ENCODE measurements at regions not wholly inside any gene's neighbourhood (a gene's known extent, or its start where the extent isn't known, plus 50 kb on each side); places are given as distances from the start of the nearest gene placed in this dataset.

DNA sequence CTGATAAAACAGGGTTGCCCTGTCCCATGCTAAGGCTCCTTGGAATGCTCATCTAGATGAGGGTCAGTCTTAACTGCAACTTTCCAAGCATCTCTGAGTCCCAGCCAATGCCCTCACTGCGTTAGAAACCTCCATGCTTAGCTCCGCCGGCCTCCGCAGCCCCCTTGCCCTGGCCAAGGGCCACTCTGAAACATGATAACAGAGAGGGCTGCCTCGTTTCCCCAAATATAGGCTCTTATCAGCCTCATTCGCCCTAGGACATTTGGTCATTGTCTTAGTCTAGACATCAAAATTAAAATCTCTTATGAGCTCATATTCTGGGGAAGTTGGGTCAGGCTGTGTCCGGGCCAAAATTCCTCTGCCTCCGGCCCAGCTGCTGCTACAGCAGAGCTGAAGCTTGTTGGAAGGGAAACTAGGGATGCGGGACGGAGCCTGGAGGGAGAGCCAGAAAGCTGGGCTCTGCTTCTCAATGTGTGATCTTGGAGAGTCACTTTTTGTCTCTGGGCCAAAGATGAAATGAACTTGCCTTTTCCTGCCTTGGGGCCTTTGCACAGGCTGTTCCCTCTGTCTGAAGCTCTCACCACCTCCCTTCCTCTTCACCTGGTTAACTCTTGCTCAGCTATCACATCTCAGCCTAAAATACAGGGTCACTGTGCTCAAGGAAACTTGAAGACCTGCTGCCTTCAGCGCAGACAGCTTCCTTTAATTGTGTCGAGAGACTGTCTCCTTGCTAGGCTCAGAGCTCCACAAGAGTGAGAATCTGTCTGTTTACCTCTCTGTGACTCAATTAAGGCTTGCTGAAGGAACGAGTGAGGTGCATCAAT lies 191.3 kb downstream of the RGS3 start:
- Histone ChIP-seq H3K4me1 (ENCODE audit: control insufficient read depth, insufficient read depth, low read length, poor library complexity, severe bottlenecking) (peaks cover 46% of the 10 kb centered on the region), H3K4me3 (ENCODE audit: extremely low read depth, insufficient read depth, low read length, poor library complexity, severe bottlenecking) (no peak overlapping the region)
- WGBS, 2 experiments (ENCODE audit: insufficient coverage in 2 of 2), result 85 to 87% methylated on average over 10 to 11 of the region's 13 CpGs

GRCh38 chr9:113656771-113657670 lies 193.5 kb downstream of the RGS3 start:
- Histone ChIP-seq H3K9me3 (ENCODE audit: control insufficient read depth, low read length) (no peaks in the 10 kb centered on the region), H3K4me3 (ENCODE audit: extremely low read depth, insufficient read depth, low read length, poor library complexity, severe bottlenecking) (no peak overlapping the region), H3K27ac (ENCODE audit: low read depth, low read length, severe bottlenecking) (no peak overlapping the region), H3K4me1 (ENCODE audit: control insufficient read depth, insufficient read depth, low read length, poor library complexity, severe bottlenecking) (peaks cover 33% of the 10 kb centered on the region), H3K36me3 (ENCODE audit: control insufficient read depth, insufficient read depth, low read length) (no peaks in the 10 kb centered on the region)
- 87 to 88% methylated on average over 19 of the region's 21 CpGs for WGBS, 2 experiments (ENCODE audit: insufficient coverage in 2 of 2)

More for the DNA sequence above, 191.3 kb downstream of the RGS3 start:
- no peaks in the 10 kb centered on the region for H3K36me3 ChIP-seq (ENCODE audit: control insufficient read depth, insufficient read depth, low read length)
- H3K27ac ChIP-seq (ENCODE audit: low read depth, low read length, severe bottlenecking), result no peak overlapping the region
- no peaks in the 10 kb centered on the region for H3K9me3 ChIP-seq (ENCODE audit: control insufficient read depth, low read length)

- H3K27ac ChIP-seq (ENCODE audit: low read depth, low read length, severe bottlenecking), result no peak overlapping the region
- 36 to 44% methylated on average over 8 to 13 of the region's 14 CpGs for WGBS, 2 experiments (ENCODE audit: insufficient coverage in 2 of 2)
- peaks cover 33% of the 10 kb centered on the region for H3K4me1 ChIP-seq (ENCODE audit: control insufficient read depth, insufficient read depth, low read length, poor library complexity, severe bottlenecking)
- no peak overlapping the region for H3K4me3 ChIP-seq (ENCODE audit: extremely low read depth, insufficient read depth, low read length, poor library complexity, severe bottlenecking)
- H3K36me3 ChIP-seq (ENCODE audit: control insufficient read depth, insufficient read depth, low read length), result no peaks in the 10 kb centered on the region
- no peaks in the 10 kb centered on the region for H3K9me3 ChIP-seq (ENCODE audit: control insufficient read depth, low read length)
These were observed 194.4 kb downstream of the RGS3 start for GRCh38 chr9:113657765-113658544.

- Histone ChIP-seq H3K36me3 (ENCODE audit: control insufficient read depth, insufficient read depth, low read length) (no peaks in the 10 kb centered on the region), H3K4me3 (ENCODE audit: extremely low read depth, insufficient read depth, low read length, poor library complexity, severe bottlenecking) (no peak overlapping the region), H3K9me3 (ENCODE audit: control insufficient read depth, low read length) (no peaks in the 10 kb centered on the region), H3K27ac (ENCODE audit: low read depth, low read length, severe bottlenecking) (peak overlapping the region; percentile 23), H3K4me1 (ENCODE audit: control insufficient read depth, insufficient read depth, low read length, poor library complexity, severe bottlenecking) (peaks cover 33% of the 10 kb centered on the region)
- WGBS, 2 experiments (ENCODE audit: insufficient coverage in 2 of 2), result 100% methylated on average over 1 to 2 of the region's 3 CpGs
These were observed 195.0 kb downstream of the RGS3 start for GRCh38 chr9:113658545-113658895.

- Histone ChIP-seq H3K27ac (ENCODE audit: low read depth, low read length, severe bottlenecking) (peak overlapping the region; percentile 23), H3K4me3 (ENCODE audit: extremely low read depth, insufficient read depth, low read length, poor library complexity, severe bottlenecking) (no peak overlapping the region), H3K9me3 (ENCODE audit: control insufficient read depth, low read length) (no peaks in the 10 kb centered on the region), H3K4me1 (ENCODE audit: control insufficient read depth, insufficient read depth, low read length, poor library complexity, severe bottlenecking) (peaks cover 33% of the 10 kb centered on the region), H3K36me3 (ENCODE audit: control insufficient read depth, insufficient read depth, low read length) (no peaks in the 10 kb centered on the region)
- WGBS, 2 experiments (ENCODE audit: insufficient coverage in 2 of 2), result 86 to 92% methylated on average over 3 of the region's 3 CpGs
These were observed 195.5 kb downstream of the RGS3 start for GRCh38 chr9:113659039-113659438.

GRCh38 chr9:113659740-113660139 lies 196.2 kb downstream of the RGS3 start:
- WGBS, 2 experiments (ENCODE audit: insufficient coverage in 2 of 2), result 92 to 100% methylated on average over 2 to 3 of the region's 3 CpGs
- H3K36me3 ChIP-seq (ENCODE audit: control insufficient read depth, insufficient read depth, low read length), result no peaks in the 10 kb centered on the region
- no peaks in the 10 kb centered on the region for H3K9me3 ChIP-seq (ENCODE audit: control insufficient read depth, low read length)
- H3K4me1 ChIP-seq (ENCODE audit: control insufficient read depth, insufficient read depth, low read length, poor library complexity, severe bottlenecking), result peaks cover 29% of the 10 kb centered on the region
- H3K27ac ChIP-seq (ENCODE audit: low read depth, low read length, severe bottlenecking), result no peak overlapping the region
- H3K4me3 ChIP-seq (ENCODE audit: extremely low read depth, insufficient read depth, low read length, poor library complexity, severe bottlenecking), result no peak overlapping the region

DNA sequence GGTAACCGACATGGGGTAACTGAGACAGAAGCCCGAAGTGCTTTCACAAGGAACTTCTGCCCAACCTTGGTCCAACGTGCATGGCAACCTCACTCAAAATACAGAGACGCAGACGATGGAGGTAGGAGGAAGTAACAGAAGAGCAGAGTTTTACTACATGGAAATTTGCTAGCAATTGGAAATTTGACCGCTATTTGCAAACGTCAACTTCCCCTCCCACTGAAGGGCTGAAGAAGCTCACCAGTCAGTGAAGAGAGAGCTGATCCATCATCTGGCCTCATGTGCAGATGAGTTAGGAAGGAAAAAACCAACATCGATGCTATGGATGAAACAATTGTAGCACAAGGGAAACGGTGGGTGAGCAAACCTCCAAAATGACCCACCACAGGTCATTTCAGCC lies 196.7 kb downstream of the RGS3 start:
- Histone ChIP-seq H3K4me1 (ENCODE audit: control insufficient read depth, insufficient read depth, low read length, poor library complexity, severe bottlenecking) (peaks cover 25% of the 10 kb centered on the region), H3K36me3 (ENCODE audit: control insufficient read depth, insufficient read depth, low read length) (no peaks in the 10 kb centered on the region), H3K27ac (ENCODE audit: low read depth, low read length, severe bottlenecking) (no peak overlapping the region), H3K4me3 (ENCODE audit: extremely low read depth, insufficient read depth, low read length, poor library complexity, severe bottlenecking) (no peak overlapping the region), H3K9me3 (ENCODE audit: control insufficient read depth, low read length) (no peaks in the 10 kb centered on the region)
- 87 to 93% methylated on average over 6 to 7 of the region's 9 CpGs for WGBS, 2 experiments (ENCODE audit: insufficient coverage in 2 of 2)

GRCh38 chr9:113661074-113661473 lies 197.5 kb downstream of the RGS3 start:
- 100% methylated on average over 1 to 5 of the region's 7 CpGs for WGBS, 2 experiments (ENCODE audit: insufficient coverage in 2 of 2)
- H3K4me3 ChIP-seq (ENCODE audit: extremely low read depth, insufficient read depth, low read length, poor library complexity, severe bottlenecking), result no peak overlapping the region
- H3K4me1 ChIP-seq (ENCODE audit: control insufficient read depth, insufficient read depth, low read length, poor library complexity, severe bottlenecking), result peaks cover 23% of the 10 kb centered on the region
- no peak overlapping the region for H3K27ac ChIP-seq (ENCODE audit: low read depth, low read length, severe bottlenecking)
- no peaks in the 10 kb centered on the region for H3K36me3 ChIP-seq (ENCODE audit: control insufficient read depth, insufficient read depth, low read length)
- no peaks in the 10 kb centered on the region for H3K9me3 ChIP-seq (ENCODE audit: control insufficient read depth, low read length)

DNA sequence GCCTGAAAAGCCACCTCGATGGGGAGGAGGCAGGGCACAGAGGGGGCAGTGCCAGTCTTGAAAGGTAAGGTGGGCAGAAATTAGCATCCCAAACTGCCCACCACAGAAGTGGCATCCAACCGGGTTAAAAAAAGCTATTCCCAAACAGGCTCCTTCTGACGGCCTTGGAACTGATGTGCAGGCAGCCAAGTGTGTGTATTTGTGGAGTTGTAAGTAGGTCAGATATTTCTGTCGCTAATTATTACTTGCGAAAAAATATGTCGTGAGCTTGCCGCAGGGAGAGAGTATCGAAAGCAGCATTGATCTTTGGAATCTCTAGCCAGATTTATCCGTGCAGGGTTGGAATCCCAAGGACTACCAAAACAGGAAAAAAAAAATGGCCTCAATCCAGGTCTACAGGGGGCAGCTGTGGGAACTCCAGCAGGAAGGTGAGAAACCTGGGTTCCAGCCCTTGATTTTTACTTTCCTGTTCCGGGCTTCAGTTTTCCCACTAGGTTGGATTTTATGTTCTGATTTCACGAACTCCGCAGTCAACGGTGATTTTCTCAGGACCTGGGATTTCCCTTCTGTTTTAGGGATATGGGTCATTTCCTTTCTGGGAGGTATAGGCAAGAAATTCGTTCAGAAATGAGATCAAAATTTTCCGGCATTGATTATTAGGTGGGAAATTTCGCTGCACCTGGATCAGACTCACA lies 200.8 kb downstream of the RGS3 start:
- WGBS, 2 experiments (ENCODE audit: insufficient coverage in 2 of 2), result 91 to 93% methylated on average over 7 to 9 of the region's 16 CpGs
- Histone ChIP-seq H3K9me3 (ENCODE audit: control insufficient read depth, low read length) (no peaks in the 10 kb centered on the region), H3K4me3 (ENCODE audit: extremely low read depth, insufficient read depth, low read length, poor library complexity, severe bottlenecking) (no peak overlapping the region), H3K4me1 (ENCODE audit: control insufficient read depth, insufficient read depth, low read length, poor library complexity, severe bottlenecking) (peaks cover under 1% of the 10 kb centered on the region), H3K27ac (ENCODE audit: low read depth, low read length, severe bottlenecking) (no peak overlapping the region), H3K36me3 (ENCODE audit: control insufficient read depth, insufficient read depth, low read length) (no peaks in the 10 kb centered on the region)

DNA sequence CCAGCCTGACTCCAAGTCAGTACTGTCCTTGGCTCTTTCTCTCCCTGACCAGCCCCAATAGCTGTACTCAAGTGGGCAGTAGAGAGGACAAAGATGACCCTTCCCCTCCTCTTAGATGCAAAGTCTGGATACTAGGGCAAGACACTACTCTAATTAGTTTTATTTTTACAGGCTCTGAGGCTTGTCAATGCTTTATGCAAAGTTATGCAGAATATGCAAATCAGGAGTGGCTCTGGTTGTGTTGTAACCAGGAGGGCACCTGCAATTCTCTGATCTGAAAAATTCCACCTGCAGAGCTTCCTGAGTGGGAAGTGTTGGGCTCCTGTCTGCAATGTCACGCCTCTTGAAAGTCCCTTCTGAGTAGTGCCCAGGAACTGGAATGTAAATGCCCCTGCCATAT lies 201.5 kb downstream of the RGS3 start:
- H3K9me3 ChIP-seq (ENCODE audit: control insufficient read depth, low read length), result peaks cover 6% of the 10 kb centered on the region
- H3K27ac ChIP-seq (ENCODE audit: low read depth, low read length, severe bottlenecking), result no peak overlapping the region
- no peaks in the 10 kb centered on the region for H3K36me3 ChIP-seq (ENCODE audit: control insufficient read depth, insufficient read depth, low read length)
- no peaks in the 10 kb centered on the region for H3K4me1 ChIP-seq (ENCODE audit: control insufficient read depth, insufficient read depth, low read length, poor library complexity, severe bottlenecking)
- no peak overlapping the region for H3K4me3 ChIP-seq (ENCODE audit: extremely low read depth, insufficient read depth, low read length, poor library complexity, severe bottlenecking)
- 86 to 100% methylated on average over 1 of the region's 1 CpG for WGBS, 2 experiments (ENCODE audit: insufficient coverage in 2 of 2)

Measured in mesodermal cell (in vitro differentiated cells).